GM12878 (cell line): ENCODE measurements at regions not wholly inside any gene's neighbourhood (a gene's known extent, or its start where the extent isn't known, plus 50 kb on each side); places are given as distances from the start of the nearest gene placed in this dataset.

Experiments used
- ATAC-seq: fragments of 200-7000 bp; cut with Tn5 transposase; 3 replicates; pipeline ENCODE4 v1.9.1; 2020; ENCODE audit warnings: mild to moderate bottlenecking, moderate library complexity
- BruUV-seq: library from RNA; stranded (reverse); fragments of 400-500 nt; replicated peaks from 2 replicates; lab custom pipeline; 2021; lab: Mats Ljungman, UMichigan
- CTCF ChIA-PET: fragments of 300-600 bp; sonication (Branson Sonifier 250); formaldehyde crosslinking; extraction: SDS; loops from one replicate; lab custom pipeline; 2021; ENCODE audit warnings: inconsistent platforms; lab: Yijun Ruan, JAX
- POLR2A ChIA-PET: fragments of 350-600 bp; formaldehyde crosslinking; extraction: SDS; loops from one replicate; lab custom pipeline; 2021; ENCODE audit warnings: inconsistent platforms; lab: Charles Lee
- RAD21 ChIA-PET: fragments of 300-600 bp; sonication (Branson Sonifier 250); formaldehyde crosslinking; loops from one replicate; lab custom pipeline; 2023; ENCODE audit warnings: antibody characterized with exemption; ENCODE audit not compliant: unreplicated experiment; lab: Charles Lee
- SMC1A ChIA-PET: fragments of 300-600 bp; sonication (Branson Sonifier 250); formaldehyde crosslinking; loops from one replicate; lab custom pipeline; 2023; ENCODE audit not compliant: unreplicated experiment, uncharacterized antibody; lab: Charles Lee
- DNase-seq: peaks from one replicate; pipeline ENCODE4 v3.0.0-alpha.2; 2011; ENCODE audit warnings: low read depth, low spot score
- FAIRE-seq: peaks from 3 replicates; lab custom pipeline; 2011; peaks lifted over from hg19 to GRCh38; lab: Jason Lieb, UNC
- H2AFZ ChIP-seq: 2 replicates; pipeline ENCODE4 v1.6.0; 2011; ENCODE audit warnings: low read depth, low read length, control low read depth; ENCODE audit not compliant: control insufficient read depth
- H3K27ac ChIP-seq: 2 replicates; pipeline ENCODE4 v1.5.1; 2011; ENCODE audit warnings: control low read depth; ENCODE audit not compliant: control insufficient read depth, insufficient read depth
- H3K27me3 ChIP-seq, 2 experiments: replicated peaks in 1 of 2; 2 replicates each; pipeline versions ENCODE4 v1.6.0 to v1.6.1; 2011; ENCODE audit warnings: low read length in 1 of 2; ENCODE audit not compliant: control insufficient read depth in 2 of 2, insufficient read depth in 2 of 2
- H3K36me3 ChIP-seq, 2 experiments: 2 replicates each; pipeline ENCODE4 v1.5.1; 2011; ENCODE audit warnings: low read length in 1 of 2; ENCODE audit not compliant: control insufficient read depth in 2 of 2, insufficient read depth in 2 of 2
- H3K4me1 ChIP-seq: 2 replicates; pipeline ENCODE4 v1.6.1; 2011; ENCODE audit warnings: mild to moderate bottlenecking, low read length, moderate library complexity, mixed read lengths; ENCODE audit not compliant: control insufficient read depth, insufficient read depth
- H3K4me2 ChIP-seq: 2 replicates; pipeline ENCODE4 v1.6.0; 2011; ENCODE audit warnings: control low read depth; ENCODE audit not compliant: control insufficient read depth, insufficient read depth
- H3K4me3 ChIP-seq: fragments of 200-600 bp; sonication (generic); 2 replicates; pipeline ENCODE4 v1.5.1; 2016
- H3K79me2 ChIP-seq: 2 replicates; pipeline ENCODE4 v1.6.0; 2011; ENCODE audit warnings: low read length; ENCODE audit not compliant: control insufficient read depth, insufficient read depth
- H3K9ac ChIP-seq: 2 replicates; pipeline ENCODE4 v1.8.0; 2011; ENCODE audit warnings: low read length, control low read depth, mixed read lengths; ENCODE audit not compliant: control insufficient read depth, insufficient read depth
- H3K9me3 ChIP-seq: replicated peaks from 3 replicates; pipeline ENCODE4 v1.5.1; 2011; ENCODE audit warnings: mild to moderate bottlenecking, low read length; ENCODE audit not compliant: control insufficient read depth, insufficient read depth
- H4K20me1 ChIP-seq: 2 replicates; pipeline ENCODE4 v1.6.0; 2011; ENCODE audit not compliant: control insufficient read depth, insufficient read depth
- ATF2 ChIP-seq: IDR thresholded peaks from 2 replicates; pipeline ENCODE4 v1.6.1; 2012; ENCODE audit warnings: low read length, inconsistent platforms
- CHD1 ChIP-seq: IDR thresholded peaks from 2 replicates; pipeline ENCODE4 v1.6.1; 2012; ENCODE audit warnings: low read depth, low read length, improper control_type of control experiment
- HDAC6 ChIP-seq: fragments of 200-600 bp; sonication (generic); IDR thresholded peaks from one replicate; pipeline ENCODE4 v1.8.0; 2017; ENCODE audit warnings: antibody characterized with exemption; ENCODE audit not compliant: unreplicated experiment
- HSF1 ChIP-seq: fragments of 150-350 bp; IDR thresholded peaks from 2 replicates; pipeline ENCODE4 v1.6.1; 2014; ENCODE audit warnings: mild to moderate bottlenecking, low read depth, low read length
- NBN ChIP-seq: fragments of 450-650 bp; IDR thresholded peaks from 2 replicates; pipeline ENCODE4 v1.6.1; 2016
- PRDM15 ChIP-seq: fragments of 450-650 bp; formaldehyde crosslinking; IDR thresholded peaks from 2 replicates; pipeline ENCODE4 v1.4.0; 2020; ENCODE audit warnings: mild to moderate bottlenecking, moderate library complexity
- TCF3 ChIP-seq: IDR thresholded peaks from 2 replicates; pipeline ENCODE4 v1.6.1; 2012; ENCODE audit warnings: low read depth, mild to moderate bottlenecking, low read length, borderline replicate concordance; ENCODE audit not compliant: insufficient read depth
- WGBS: methylation state at CpG from one replicate; pipeline ENCODE4 v1.1.6; 2016; ENCODE audit warnings: low lambda C conversion rate; ENCODE audit not compliant: insufficient replicate concordance, insufficient coverage; ENCODE audit errors: missing lambda C conversion rate; 5-methylcytosine and 5-hydroxymethylcytosine counted together
- in situ Hi-C: fragments of 300-500 bp; cut with MboI; formaldehyde crosslinking; loops from 9 replicates; pipeline ENCODE4 v1.14.3; 2018; ENCODE audit warnings: mixed read lengths
- intact Hi-C: fragments of 100-400 bp; cut with micrococcal nuclease; formaldehyde crosslinking; loops from one replicate; pipeline ENCODE4 v1.14.2; 2022; ENCODE audit not compliant: unreplicated experiment

GRCh38 chr1:100646001-100646400 is 73.5 kb upstream of the VCAM1 start:
- SMC1A ChIA-PET, result interaction anchor here (0.7 to 1.1 kb wide), 3 partner anchors 12 to 100 kb away, joined by 3 to 5 read pairs (median 5); no protein-coding TSS in a partner anchor
- BruUV-seq, result no TSS peak

More at GRCh38 chr1:100646001-100646400, 73.5 kb upstream of the VCAM1 start:
- ATAC-seq, result no peak
- WGBS, result 1% methylated on average over 4 of the region's 4 CpGs
- in situ Hi-C loops, result no loop called here
- H3K36me3 ChIP-seq, result no peaks in the 10 kb centered on the region
- TF ChIP-seq TCF3, result no peak
- no peak for TF ChIP-seq HSF1
- no peak for TF ChIP-seq CHD1
- no peak for TF ChIP-seq ATF2
- no peak for TF ChIP-seq PRDM15 (CRISPR knock-in tag)
- TF ChIP-seq HDAC6, result no peak
- TF ChIP-seq NBN, result no peak
- TF ChIP-seq, all 136 proteins: peak for 0
- Histone ChIP-seq H3K4me3 (no peak overlapping the region), H3K4me2 (no peak overlapping the region), H4K20me1 (no peaks in the 10 kb centered on the region), H3K9ac (no peak overlapping the region), H3K4me1 (no peaks in the 10 kb centered on the region), H3K27me3 (no peaks in the 10 kb centered on the region; a peak in 1 of 4 replicates), H3K27ac (no peak overlapping the region), H3K79me2 (no peaks in the 10 kb centered on the region), H3K9me3 (no peaks in the 10 kb centered on the region; the same call in 2 of the 3 replicates), H2AFZ (no peak overlapping the region)
- DNase-seq, result no peak
- intact Hi-C loops, result no loop called here
- ChIA-PET RAD21 (interaction anchor here (1.0 kb wide), 1 partner anchor 223 kb away, joined by 3 read pairs; no protein-coding TSS in a partner anchor), CTCF (no interaction called here), POLR2A (interaction anchor here (0.6 kb wide), 1 partner anchor 48 kb away, joined by 3 read pairs; no protein-coding TSS in a partner anchor)
- no peak for FAIRE-seq
